ENCODE measurements at regions not wholly inside any gene's neighbourhood (a gene's known extent, or its start where the extent isn't known, plus 50 kb on each side); places are given as distances from the start of the nearest gene placed in this dataset.
"Not testable (repeated sequence)": the region's sequence is repeated elsewhere in the genome, so short reads cannot be mapped to it uniquely, and the experiment has no call there.

- H3K4me3 ChIP-seq (ENCODE audit: low read depth, low read length) = no peak overlapping the region
- TF ChIP-seq, protein P1, sequence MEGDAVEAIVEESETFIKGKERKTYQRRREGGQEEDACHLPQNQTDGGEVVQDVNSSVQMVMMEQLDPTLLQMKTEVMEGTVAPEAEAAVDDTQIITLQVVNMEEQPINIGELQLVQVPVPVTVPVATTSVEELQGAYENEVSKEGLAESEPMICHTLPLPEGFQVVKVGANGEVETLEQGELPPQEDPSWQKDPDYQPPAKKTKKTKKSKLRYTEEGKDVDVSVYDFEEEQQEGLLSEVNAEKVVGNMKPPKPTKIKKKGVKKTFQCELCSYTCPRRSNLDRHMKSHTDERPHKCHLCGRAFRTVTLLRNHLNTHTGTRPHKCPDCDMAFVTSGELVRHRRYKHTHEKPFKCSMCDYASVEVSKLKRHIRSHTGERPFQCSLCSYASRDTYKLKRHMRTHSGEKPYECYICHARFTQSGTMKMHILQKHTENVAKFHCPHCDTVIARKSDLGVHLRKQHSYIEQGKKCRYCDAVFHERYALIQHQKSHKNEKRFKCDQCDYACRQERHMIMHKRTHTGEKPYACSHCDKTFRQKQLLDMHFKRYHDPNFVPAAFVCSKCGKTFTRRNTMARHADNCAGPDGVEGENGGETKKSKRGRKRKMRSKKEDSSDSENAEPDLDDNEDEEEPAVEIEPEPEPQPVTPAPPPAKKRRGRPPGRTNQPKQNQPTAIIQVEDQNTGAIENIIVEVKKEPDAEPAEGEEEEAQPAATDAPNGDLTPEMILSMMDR (IDR thresholded peaks at IDR 0.05; ENCODE audit: low read depth, low read length, missing control alignments) = no peak
- DNase-seq (ENCODE audit: low read depth) = no peak
- in situ Hi-C loops (cut with HindIII; ENCODE audit: low sequenced_read_pairs) = no loop called here
Observed at GRCh38 chr6:27038498-27038897, 209.0 kb upstream of the PRSS16 start.

GRCh38 chr6:27040244-27041042, 207.1 kb upstream of the PRSS16 start:
- in situ Hi-C loops (cut with HindIII; ENCODE audit: low sequenced_read_pairs) = no loop called here
- no peak for DNase-seq (ENCODE audit: low read depth)
- TF ChIP-seq, protein P1 (IDR thresholded peaks at IDR 0.05; ENCODE audit: low read depth, low read length, missing control alignments) = no peak
- no peak overlapping the region for H3K4me3 ChIP-seq (ENCODE audit: low read depth, low read length)

DNA sequence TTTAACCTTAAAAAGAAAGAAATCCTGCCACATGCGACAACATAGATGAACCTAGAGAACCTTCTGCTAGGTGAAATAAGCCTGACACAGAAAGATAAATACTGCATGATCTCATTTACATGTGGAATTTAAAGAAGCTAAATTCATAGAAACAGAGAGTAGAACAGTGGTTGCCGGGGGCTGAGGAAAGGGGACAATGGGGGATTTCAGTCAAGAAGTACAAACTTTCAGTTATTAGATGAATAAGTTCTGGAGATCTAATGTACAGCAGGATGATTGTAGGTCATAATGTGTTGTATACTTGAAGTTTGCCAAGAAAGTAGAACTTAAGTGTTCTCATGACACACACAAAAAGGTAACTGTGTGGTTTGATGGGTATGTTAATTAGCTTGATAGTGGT, 204.3 kb upstream of the PRSS16 start:
- no peak for DNase-seq (ENCODE audit: low read depth)

GRCh38 chr6:27045131-27045530, 202.4 kb upstream of the PRSS16 start:
- H3K4me3 ChIP-seq (ENCODE audit: low read depth, low read length); DNase-seq (ENCODE audit: low read depth); in situ Hi-C loops (cut with HindIII; ENCODE audit: low sequenced_read_pairs): not testable (repeated sequence)

More for the DNA sequence above, 204.3 kb upstream of the PRSS16 start:
- in situ Hi-C loops (cut with HindIII; ENCODE audit: low sequenced_read_pairs) = no loop called here
- H3K4me3 ChIP-seq (ENCODE audit: low read depth, low read length) = no peak overlapping the region
- TF ChIP-seq, protein P1 (IDR thresholded peaks at IDR 0.05; ENCODE audit: low read depth, low read length, missing control alignments) = no peak

DNA sequence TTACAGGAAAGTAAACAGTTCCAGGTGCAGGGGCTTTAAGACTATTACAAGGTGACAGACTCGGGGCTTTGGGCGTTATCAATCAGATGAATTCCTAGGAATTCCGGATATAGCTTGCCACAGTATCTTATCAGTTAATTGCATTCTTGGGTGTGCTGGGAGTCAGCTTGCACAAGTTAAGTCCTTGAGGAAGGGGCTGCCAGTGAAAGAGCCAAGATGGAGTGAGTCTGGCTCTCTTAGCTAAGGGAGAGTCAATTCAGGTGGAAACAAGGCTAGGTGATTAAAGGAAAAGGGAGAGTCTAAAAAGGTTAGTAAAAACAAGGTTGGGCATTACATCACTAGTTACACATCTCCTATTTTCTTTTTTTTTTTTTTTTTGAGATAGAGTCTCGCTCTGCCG, 199.8 kb upstream of the PRSS16 start:
- DNase-seq (ENCODE audit: low read depth); in situ Hi-C loops (cut with HindIII; ENCODE audit: low sequenced_read_pairs); H3K4me3 ChIP-seq (ENCODE audit: low read depth, low read length): not testable (repeated sequence)

GRCh38 chr6:27049863-27050781, 197.4 kb upstream of the PRSS16 start:
- no peak overlapping the region for H3K4me3 ChIP-seq (ENCODE audit: low read depth, low read length)
- TF ChIP-seq, protein P1 (IDR thresholded peaks at IDR 0.05; ENCODE audit: low read depth, low read length, missing control alignments) = no peak
- no peak for DNase-seq (ENCODE audit: low read depth)
- in situ Hi-C loops (cut with HindIII; ENCODE audit: low sequenced_read_pairs) = no loop called here

DNA sequence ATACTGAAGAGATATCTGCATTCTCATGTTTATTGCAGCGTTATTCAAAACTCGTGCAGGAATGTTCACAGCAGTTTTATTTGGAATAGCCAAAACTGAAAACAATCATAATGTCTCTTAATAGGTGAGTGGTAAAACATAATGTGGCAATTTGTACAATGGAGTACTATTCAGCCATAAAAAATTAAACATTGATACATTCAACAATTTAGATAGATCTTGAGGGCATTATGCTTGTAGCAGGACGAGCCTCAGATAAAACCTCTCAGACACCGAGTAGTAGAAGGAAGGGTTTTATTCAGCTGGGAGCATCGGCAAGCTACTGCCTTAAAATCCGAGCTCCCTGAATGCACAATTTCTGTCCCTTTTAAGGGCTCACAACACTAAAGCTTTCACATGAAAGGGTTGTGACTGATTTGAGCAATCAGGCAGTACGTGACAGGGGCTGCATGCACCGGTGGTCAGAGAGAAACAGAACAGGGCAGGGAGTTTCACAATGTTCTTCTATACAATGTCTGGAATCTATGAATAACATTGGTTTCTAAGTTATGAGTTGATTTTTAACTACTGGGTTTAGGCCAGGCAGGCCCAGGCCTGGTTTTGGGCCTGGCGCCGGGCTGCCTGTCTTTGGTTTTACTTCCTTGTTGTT, 195.3 kb upstream of the PRSS16 start:
- in situ Hi-C loops (cut with HindIII; ENCODE audit: low sequenced_read_pairs); H3K4me3 ChIP-seq (ENCODE audit: low read depth, low read length); DNase-seq (ENCODE audit: low read depth): not testable (repeated sequence)
